ENCODE measurements at regions not wholly inside any gene's neighbourhood (a gene's known extent, or its start where the extent isn't known, plus 50 kb on each side); places are given as distances from the start of the nearest gene placed in this dataset.

GRCh38 chr5:101676646-101677045, 619.4 kb downstream of the SLCO4C1 start:
- TF ChIP-seq CTCF (IDR thresholded peaks at IDR 0.05; ENCODE audit: borderline replicate concordance, extremely low read depth, low read length, poor library complexity, severe bottlenecking) (no peak), EZH2 (IDR thresholded peaks at IDR 0.05; ENCODE audit: borderline replicate concordance, low read depth, low read length, severe bottlenecking) (no peak)

Data from DND-41 (cell line).